Thoracic aorta (tissue), 2 donors: ENCODE measurements at regions not wholly inside any gene's neighbourhood (a gene's known extent, or its start where the extent isn't known, plus 50 kb on each side); places are given as distances from the start of the nearest gene placed in this dataset.

Experiments
- ATAC-seq: fragments of 150-250 bp; one replicate; pipeline ENCODE4 v1.8.0; 2017; ENCODE audit warnings: low read depth; ENCODE audit not compliant: insufficient number of reproducible peaks, low FRiP score
- DNase-seq: peaks from one replicate; pipeline ENCODE4 v3.0.0-alpha.2; 2020; ENCODE audit warnings: low spot score
- H3K27ac ChIP-seq, 2 donors: fragments of 200-600 bp; sonication (generic); 1 replicate in 1 of 2; 2 replicates in 1 of 2; pipeline ENCODE4 v1.5.1; 2016; ENCODE audit warnings: mild to moderate bottlenecking in 2 of 2, moderate library complexity in 2 of 2
- H3K27me3 ChIP-seq: fragments of 200-600 bp; sonication (generic); replicated peaks from 2 replicates; pipeline ENCODE4 v1.6.0; 2016; ENCODE audit warnings: mild to moderate bottlenecking; ENCODE audit not compliant: insufficient read depth
- H3K36me3 ChIP-seq: fragments of 200-600 bp; sonication (generic); one replicate; pipeline ENCODE4 v1.5.1; 2016
- H3K4me1 ChIP-seq, 2 donors: fragments of 200-600 bp; sonication (generic); 1 replicate in 1 of 2; 2 replicates in 1 of 2; pipeline versions ENCODE4 v1.5.1 to v1.6.0; 2016; ENCODE audit warnings: low read depth in 2 of 2, mild to moderate bottlenecking in 1 of 2; ENCODE audit not compliant: control insufficient read depth in 1 of 2
- H3K4me3 ChIP-seq: fragments of 200-600 bp; sonication (generic); 2 replicates; pipeline ENCODE4 v1.5.1; 2016; ENCODE audit warnings: mild to moderate bottlenecking
- H3K9me3 ChIP-seq: fragments of 200-600 bp; sonication (generic); 2 replicates; pipeline ENCODE4 v1.5.1; 2016
- CTCF ChIP-seq: fragments of 200-600 bp; sonication (generic); IDR thresholded peaks from one replicate; pipeline ENCODE4 v1.5.1; 2019; ENCODE audit warnings: antibody characterized with exemption

GRCh38 chr4:171142045-171142444 lies 671.2 kb upstream of the GALNTL6 start:
- no peak for DNase-seq
- H3K4me3 ChIP-seq, result no peak overlapping the region
- no peaks in the 10 kb centered on the region for H3K9me3 ChIP-seq
- H3K27me3 ChIP-seq, result no peaks in the 10 kb centered on the region
- peaks cover 5 to 14% of the 10 kb centered on the region in 2 donors for H3K4me1 ChIP-seq
- no peak for ATAC-seq
- TF ChIP-seq CTCF, result no peak
- H3K36me3 ChIP-seq, result no peaks in the 10 kb centered on the region
- peak overlapping the region; percentile 16 to 31 for H3K27ac ChIP-seq

- no peak for DNase-seq
- no peak for TF ChIP-seq CTCF
- peak overlapping the region; percentile 15 to 25 for H3K27ac ChIP-seq
- no peaks in the 10 kb centered on the region for H3K9me3 ChIP-seq
- peaks cover 3 to 9% of the 10 kb centered on the region in 2 donors for H3K4me1 ChIP-seq
- H3K36me3 ChIP-seq, result no peaks in the 10 kb centered on the region
- ATAC-seq, result no peak
- H3K4me3 ChIP-seq, result peak overlapping the region; percentile 13
- H3K27me3 ChIP-seq, result no peaks in the 10 kb centered on the region
Measured at GRCh38 chr4:171130256-171130801, 682.9 kb upstream of the GALNTL6 start.

- peaks cover 10% of the 10 kb centered on the region for H3K9me3 ChIP-seq
- H3K27ac ChIP-seq, result no peak overlapping the region
- H3K27me3 ChIP-seq, result no peaks in the 10 kb centered on the region
- no peaks in the 10 kb centered on the region for H3K4me1 ChIP-seq
- DNase-seq, result no peak
- no peak overlapping the region for H3K4me3 ChIP-seq
- no peaks in the 10 kb centered on the region for H3K36me3 ChIP-seq
- TF ChIP-seq CTCF, result no peak
- ATAC-seq, result no peak
Measured at GRCh38 chr4:171118091-171118490, 695.1 kb upstream of the GALNTL6 start.

GRCh38 chr4:171117457-171117856 lies 695.7 kb upstream of the GALNTL6 start:
- Histone ChIP-seq H3K36me3 (no peaks in the 10 kb centered on the region), H3K4me1 (no peaks in the 10 kb centered on the region), H3K4me3 (no peak overlapping the region), H3K27ac (no peak overlapping the region), H3K9me3 (peaks cover 10% of the 10 kb centered on the region), H3K27me3 (no peaks in the 10 kb centered on the region)
- TF ChIP-seq CTCF, result no peak
- ATAC-seq (no peak), DNase-seq (no peak)

GRCh38 chr4:171101845-171102244 lies 711.4 kb upstream of the GALNTL6 start:
- Histone ChIP-seq H3K4me3 (no peak overlapping the region), H3K27me3 (no peaks in the 10 kb centered on the region), H3K9me3 (peaks cover 5% of the 10 kb centered on the region), H3K4me1 (no peaks in the 10 kb centered on the region), H3K36me3 (no peaks in the 10 kb centered on the region), H3K27ac (no peak overlapping the region)
- ATAC-seq (no peak), DNase-seq (no peak)
- TF ChIP-seq CTCF, result no peak
